ENCODE measurements at regions not wholly inside any gene's neighbourhood (a gene's known extent, or its start where the extent isn't known, plus 50 kb on each side); places are given as distances from the start of the nearest gene placed in this dataset.

DNA sequence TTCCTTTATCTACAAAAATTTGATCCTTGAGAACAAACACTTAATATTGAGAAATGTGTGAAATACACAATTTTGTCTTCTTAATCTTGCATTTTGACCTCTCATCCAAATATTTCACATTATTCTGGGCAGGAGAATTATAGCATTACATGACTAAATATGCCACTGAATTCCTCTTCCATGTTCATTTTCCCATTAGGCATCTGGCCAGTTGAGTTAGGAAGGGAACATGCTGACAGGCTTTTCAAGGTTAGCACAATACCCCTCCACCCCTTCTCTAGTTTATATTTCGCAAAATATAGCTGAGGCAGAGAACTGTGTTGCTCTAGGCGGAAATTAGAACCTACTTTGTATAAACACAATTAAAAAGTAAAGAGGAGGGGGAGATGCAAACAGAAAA, 271.7 kb upstream of the ZC3H12C start (continued):
- TF ChIP-seq, protein P1, sequence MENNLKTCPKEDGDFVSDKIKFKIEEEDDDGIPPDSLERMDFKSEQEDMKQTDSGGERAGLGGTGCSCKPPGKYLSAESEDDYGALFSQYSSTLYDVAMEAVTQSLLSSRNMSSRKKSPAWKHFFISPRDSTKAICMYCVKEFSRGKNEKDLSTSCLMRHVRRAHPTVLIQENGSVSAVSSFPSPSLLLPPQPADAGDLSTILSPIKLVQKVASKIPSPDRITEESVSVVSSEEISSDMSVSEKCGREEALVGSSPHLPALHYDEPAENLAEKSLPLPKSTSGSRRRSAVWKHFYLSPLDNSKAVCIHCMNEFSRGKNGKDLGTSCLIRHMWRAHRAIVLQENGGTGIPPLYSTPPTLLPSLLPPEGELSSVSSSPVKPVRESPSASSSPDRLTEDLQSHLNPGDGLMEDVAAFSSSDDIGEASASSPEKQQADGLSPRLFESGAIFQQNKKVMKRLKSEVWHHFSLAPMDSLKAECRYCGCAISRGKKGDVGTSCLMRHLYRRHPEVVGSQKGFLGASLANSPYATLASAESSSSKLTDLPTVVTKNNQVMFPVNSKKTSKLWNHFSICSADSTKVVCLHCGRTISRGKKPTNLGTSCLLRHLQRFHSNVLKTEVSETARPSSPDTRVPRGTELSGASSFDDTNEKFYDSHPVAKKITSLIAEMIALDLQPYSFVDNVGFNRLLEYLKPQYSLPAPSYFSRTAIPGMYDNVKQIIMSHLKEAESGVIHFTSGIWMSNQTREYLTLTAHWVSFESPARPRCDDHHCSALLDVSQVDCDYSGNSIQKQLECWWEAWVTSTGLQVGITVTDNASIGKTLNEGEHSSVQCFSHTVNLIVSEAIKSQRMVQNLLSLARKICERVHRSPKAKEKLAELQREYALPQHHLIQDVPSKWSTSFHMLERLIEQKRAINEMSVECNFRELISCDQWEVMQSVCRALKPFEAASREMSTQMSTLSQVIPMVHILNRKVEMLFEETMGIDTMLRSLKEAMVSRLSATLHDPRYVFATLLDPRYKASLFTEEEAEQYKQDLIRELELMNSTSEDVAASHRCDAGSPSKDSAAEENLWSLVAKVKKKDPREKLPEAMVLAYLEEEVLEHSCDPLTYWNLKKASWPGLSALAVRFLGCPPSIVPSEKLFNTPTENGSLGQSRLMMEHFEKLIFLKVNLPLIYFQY (CRISPR knock-in tag; IDR thresholded peaks at IDR 0.05; ENCODE audit: borderline replicate concordance), result no peak

- Histone ChIP-seq H3K9me3 (ENCODE audit: low read length) (no peaks in the 10 kb centered on the region), H4K20me1 (ENCODE audit: insufficient read depth, low read length) (no peaks in the 10 kb centered on the region)
- TF ChIP-seq ZNF609 (CRISPR knock-in tag; IDR thresholded peaks at IDR 0.05; ENCODE audit: borderline replicate concordance) (no peak), TBX2 (CRISPR knock-in tag; IDR thresholded peaks at IDR 0.05; ENCODE audit: borderline replicate concordance) (no peak), SNAI1 (CRISPR knock-in tag; IDR thresholded peaks at IDR 0.05; ENCODE audit: borderline replicate concordance) (no peak), ZBTB38 (CRISPR knock-in tag; IDR thresholded peaks at IDR 0.05) (no peak), RBM39 (IDR thresholded peaks at IDR 0.05; ENCODE audit: low read depth, low read length, poor library complexity, severe bottlenecking) (no peak)
- TF ChIP-seq, protein P2, sequence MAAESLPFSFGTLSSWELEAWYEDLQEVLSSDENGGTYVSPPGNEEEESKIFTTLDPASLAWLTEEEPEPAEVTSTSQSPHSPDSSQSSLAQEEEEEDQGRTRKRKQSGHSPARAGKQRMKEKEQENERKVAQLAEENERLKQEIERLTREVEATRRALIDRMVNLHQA (CRISPR knock-in tag; IDR thresholded peaks at IDR 0.05), result no peak
- TF ChIP-seq, protein P3, sequence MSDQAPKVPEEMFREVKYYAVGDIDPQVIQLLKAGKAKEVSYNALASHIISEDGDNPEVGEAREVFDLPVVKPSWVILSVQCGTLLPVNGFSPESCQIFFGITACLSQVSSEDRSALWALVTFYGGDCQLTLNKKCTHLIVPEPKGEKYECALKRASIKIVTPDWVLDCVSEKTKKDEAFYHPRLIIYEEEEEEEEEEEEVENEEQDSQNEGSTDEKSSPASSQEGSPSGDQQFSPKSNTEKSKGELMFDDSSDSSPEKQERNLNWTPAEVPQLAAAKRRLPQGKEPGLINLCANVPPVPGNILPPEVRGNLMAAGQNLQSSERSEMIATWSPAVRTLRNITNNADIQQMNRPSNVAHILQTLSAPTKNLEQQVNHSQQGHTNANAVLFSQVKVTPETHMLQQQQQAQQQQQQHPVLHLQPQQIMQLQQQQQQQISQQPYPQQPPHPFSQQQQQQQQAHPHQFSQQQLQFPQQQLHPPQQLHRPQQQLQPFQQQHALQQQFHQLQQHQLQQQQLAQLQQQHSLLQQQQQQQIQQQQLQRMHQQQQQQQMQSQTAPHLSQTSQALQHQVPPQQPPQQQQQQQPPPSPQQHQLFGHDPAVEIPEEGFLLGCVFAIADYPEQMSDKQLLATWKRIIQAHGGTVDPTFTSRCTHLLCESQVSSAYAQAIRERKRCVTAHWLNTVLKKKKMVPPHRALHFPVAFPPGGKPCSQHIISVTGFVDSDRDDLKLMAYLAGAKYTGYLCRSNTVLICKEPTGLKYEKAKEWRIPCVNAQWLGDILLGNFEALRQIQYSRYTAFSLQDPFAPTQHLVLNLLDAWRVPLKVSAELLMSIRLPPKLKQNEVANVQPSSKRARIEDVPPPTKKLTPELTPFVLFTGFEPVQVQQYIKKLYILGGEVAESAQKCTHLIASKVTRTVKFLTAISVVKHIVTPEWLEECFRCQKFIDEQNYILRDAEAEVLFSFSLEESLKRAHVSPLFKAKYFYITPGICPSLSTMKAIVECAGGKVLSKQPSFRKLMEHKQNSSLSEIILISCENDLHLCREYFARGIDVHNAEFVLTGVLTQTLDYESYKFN (CRISPR knock-in tag; conservative IDR thresholded peaks at IDR 0.05), result no peak
Measured at GRCh38 chr11:109822436-109823102, 270.6 kb upstream of the ZC3H12C start.

More at GRCh38 chr11:109822436-109823102, 270.6 kb upstream of the ZC3H12C start:
- Histone ChIP-seq H3K9ac (ENCODE audit: insufficient read depth, low read depth, low read length) (no peak overlapping the region), H3K4me3 (replicated peaks in 1 of 3; ENCODE audit: insufficient read depth in 1 of 3, low read depth in 2 of 3, low read length in 3 of 3) (no peak overlapping the region), H3K79me2 (ENCODE audit: insufficient read depth, low read length) (no peaks in the 10 kb centered on the region), H3K27me3 (ENCODE audit: control insufficient read depth in 1 of 2, insufficient read depth in 2 of 2, low read length in 2 of 2) (no peaks in the 10 kb centered on the region), H3K36me3 (replicated peaks in 1 of 2; ENCODE audit: control insufficient read depth in 1 of 2, insufficient read depth in 2 of 2, low read length in 2 of 2) (no peaks in the 10 kb centered on the region), H3K4me2 (ENCODE audit: low read depth, low read length) (no peak overlapping the region), H3K27ac (ENCODE audit: extremely low read length, insufficient read depth, low read length) (no peak overlapping the region), H2AFZ (ENCODE audit: low read length) (no peak overlapping the region), H3K4me1 (ENCODE audit: insufficient read depth, low read length) (no peaks in the 10 kb centered on the region)
- intact Hi-C loops (cut with micrococcal nuclease; ENCODE audit: unreplicated experiment), result no loop called here
- in situ Hi-C loops (cut with HindIII; ENCODE audit: extremely low pct_ligation_motif_present, low pct_unique_long_range_greater_than_20kb), result no loop called here
- ChIA-PET CTCF (ENCODE audit: low intra/inter-chr PET ratio, low total read pairs) (no interaction called here), POLR2A (no interaction called here)
- no peak for DNase-seq (ENCODE audit: low spot score)
- no peak for ATAC-seq
- no peak for FAIRE-seq
- WGBS (ENCODE audit: low lambda C conversion rate), result under 1% methylated on average over 6 of the region's 6 CpGs
- BruUV-seq (replicated peaks), result no TSS peak

Data from HepG2 (cell line).